ENCODE measurements at regions not wholly inside any gene's neighbourhood (a gene's known extent, or its start where the extent isn't known, plus 50 kb on each side); places are given as distances from the start of the nearest gene placed in this dataset.

DNA sequence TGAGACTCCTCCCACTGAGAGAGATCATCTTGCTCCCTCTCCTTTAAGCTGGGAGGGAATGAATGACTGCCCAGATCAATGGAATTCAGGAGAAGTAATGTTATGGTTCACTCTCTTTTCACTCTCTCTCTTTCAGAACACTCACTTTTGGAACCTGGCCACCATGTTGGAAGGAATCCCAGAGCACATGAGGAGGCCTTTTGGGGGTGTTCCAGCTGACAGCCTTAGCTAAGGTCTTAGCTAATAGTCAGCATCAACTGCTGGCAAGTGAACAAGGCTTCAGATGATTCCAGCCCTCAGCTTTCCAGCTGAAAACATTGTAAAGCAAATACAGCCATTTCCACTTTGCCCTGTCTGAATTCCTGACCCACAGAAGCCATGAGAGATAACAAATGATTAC, 124.0 kb upstream of the CLNK start:
- Histone ChIP-seq H3K4me1 (peaks cover 0 to 13% (median 0%) of the 10 kb centered on the region in 4 donors), H3K27ac (no peak overlapping the region), H3K9me3 (peaks cover 0 to 4% (median 0%) of the 10 kb centered on the region in 4 donors), H3K4me3 (no peak overlapping the region), H3K27me3 (no peaks in the 10 kb centered on the region), H3K36me3 (no peaks in the 10 kb centered on the region)
- TF ChIP-seq CTCF (IDR thresholded peaks at IDR 0.05): no peak
- no peak for TF ChIP-seq EP300 (IDR thresholded peaks at IDR 0.05)
- no peak for TF ChIP-seq POLR2A (IDR thresholded peaks at IDR 0.05)
- DNase-seq (ENCODE audit: low spot score in 2 of 2): no peak

DNA sequence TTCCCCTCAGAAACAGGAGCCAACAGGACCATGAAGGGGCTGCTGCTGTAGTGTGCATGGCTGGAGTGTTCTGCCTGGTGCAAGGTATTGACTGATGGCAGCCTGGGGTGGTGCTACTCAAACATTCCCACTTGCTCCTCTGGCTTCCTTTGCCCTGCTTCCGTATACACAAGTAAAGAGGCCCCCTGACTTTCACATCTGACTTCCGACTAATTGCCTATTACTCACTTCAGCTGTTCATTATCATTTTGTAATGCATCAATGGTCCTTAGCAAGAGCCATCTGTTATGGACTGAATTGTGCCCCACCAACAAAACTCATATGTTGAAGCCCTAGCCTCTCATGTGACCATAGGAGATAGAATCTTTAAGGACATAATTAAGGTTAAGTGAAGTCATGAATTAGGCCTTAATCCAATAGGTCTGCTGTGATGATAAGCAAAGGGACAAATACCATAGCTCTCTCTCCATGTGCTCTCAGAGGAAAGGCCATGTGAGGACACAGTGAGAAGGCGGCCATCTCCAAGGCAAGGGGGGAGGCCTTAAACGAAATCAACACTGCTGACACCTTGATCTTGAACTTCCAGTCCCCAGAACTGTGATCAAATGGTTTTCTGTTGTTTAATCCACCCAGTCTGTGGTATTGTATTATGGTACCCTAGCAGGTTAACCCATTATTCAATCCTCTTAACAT, 122.5 kb upstream of the CLNK start:
- no peak for DNase-seq (ENCODE audit: low spot score in 2 of 2)
- Histone ChIP-seq H3K9me3 (peaks cover 0 to 4% (median 0%) of the 10 kb centered on the region in 4 donors), H3K27ac (no peak overlapping the region), H3K36me3 (no peaks in the 10 kb centered on the region), H3K27me3 (no peaks in the 10 kb centered on the region), H3K4me3 (no peak overlapping the region), H3K4me1 (peaks cover 0 to 3% (median 0%) of the 10 kb centered on the region in 4 donors)
- TF ChIP-seq EP300 (IDR thresholded peaks at IDR 0.05) (no peak), POLR2A (IDR thresholded peaks at IDR 0.05) (no peak)
- WGBS, 2 donors: 94 to 96% methylated on average over 4 of the region's 4 CpGs

DNA sequence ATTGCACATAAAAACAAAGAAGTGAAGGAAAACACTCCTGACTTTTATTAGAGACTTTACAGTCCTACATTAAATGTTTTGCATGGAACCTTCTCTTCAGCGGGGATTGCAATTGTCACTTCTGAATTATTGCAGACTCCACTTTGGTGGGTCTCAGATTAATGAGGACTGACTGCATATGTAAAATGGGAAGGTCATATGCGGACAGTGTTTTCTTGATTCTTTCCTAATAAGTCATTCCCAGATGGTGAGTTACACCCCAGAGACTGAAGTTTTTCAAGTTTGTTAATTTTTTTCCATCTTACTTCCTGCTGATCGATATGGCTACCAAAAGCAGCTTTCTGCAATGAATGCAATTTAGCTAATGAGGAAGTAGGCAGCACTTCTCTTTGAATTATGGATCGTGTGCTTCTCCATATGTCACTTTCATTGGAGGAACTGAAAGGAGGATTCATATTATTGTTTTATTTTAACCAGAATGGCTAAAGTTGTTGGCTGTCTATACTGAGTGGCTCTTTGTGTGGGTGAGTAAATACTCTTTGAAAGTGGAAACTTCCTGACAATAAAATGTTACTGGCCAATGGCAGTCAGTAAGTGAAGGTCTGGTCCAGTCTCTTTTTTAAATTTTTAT, 119.3 kb upstream of the CLNK start:
- Histone ChIP-seq H3K4me3 (no peak overlapping the region), H3K36me3 (no peaks in the 10 kb centered on the region), H3K27me3 (no peaks in the 10 kb centered on the region), H3K9me3 (peaks cover 0 to 4% (median 0%) of the 10 kb centered on the region in 4 donors), H3K4me1 (no peaks in the 10 kb centered on the region), H3K27ac (no peak overlapping the region)
- no peak for TF ChIP-seq CTCF (IDR thresholded peaks at IDR 0.05)
- no peak for TF ChIP-seq POLR2A (IDR thresholded peaks at IDR 0.05)
- no peak for DNase-seq (ENCODE audit: low spot score in 2 of 2)
- WGBS, 2 donors: 46 to 48% methylated on average over 4 of the region's 4 CpGs

- Histone ChIP-seq H3K9me3 (no peaks in the 10 kb centered on the region), H3K27ac (no peak overlapping the region), H3K27me3 (no peaks in the 10 kb centered on the region), H3K4me3 (no peak overlapping the region), H3K36me3 (no peaks in the 10 kb centered on the region), H3K4me1 (peaks cover 0 to 7% (median 0%) of the 10 kb centered on the region in 4 donors)
- no peak for DNase-seq (ENCODE audit: low spot score in 2 of 2)
- TF ChIP-seq CTCF (IDR thresholded peaks at IDR 0.05): no peak
- TF ChIP-seq POLR2A (IDR thresholded peaks at IDR 0.05): no peak
- TF ChIP-seq EP300 (IDR thresholded peaks at IDR 0.05): no peak
These were observed 102.8 kb upstream of the CLNK start for GRCh38 chr4:10787365-10787764.

- no peak overlapping the region for H3K4me3 ChIP-seq
- 99 to 100% methylated on average over 2 of the region's 2 CpGs for WGBS, 2 donors
- H3K36me3 ChIP-seq: no peaks in the 10 kb centered on the region
- no peaks in the 10 kb centered on the region for H3K27me3 ChIP-seq
- TF ChIP-seq POLR2A (IDR thresholded peaks at IDR 0.05) (no peak), EP300 (IDR thresholded peaks at IDR 0.05) (no peak), CTCF (IDR thresholded peaks at IDR 0.05) (no peak)
- H3K4me1 ChIP-seq: peaks cover 0 to 7% (median 0%) of the 10 kb centered on the region in 4 donors
- H3K9me3 ChIP-seq: peaks cover 0 to 4% (median 0%) of the 10 kb centered on the region in 4 donors
- no peak overlapping the region for H3K27ac ChIP-seq
- no peak for DNase-seq (ENCODE audit: low spot score in 2 of 2)
These were observed 100.1 kb upstream of the CLNK start for GRCh38 chr4:10784621-10785020.

Measured in tibial nerve (tissue), 4 donors.